GM23248 (cell line): ENCODE measurements at regions not wholly inside any gene's neighbourhood (a gene's known extent, or its start where the extent isn't known, plus 50 kb on each side); places are given as distances from the start of the nearest gene placed in this dataset.
A peak's percentile ranks its signal among the peaks of the same experiment; 100 is the strongest.

Experiments used
- DNase-seq: peaks from one replicate; pipeline ENCODE4 v3.0.0-alpha.2; 2015
- H2AFZ ChIP-seq: fragments of 200-600 bp; sonication (generic); 2 replicates; pipeline ENCODE4 v1.6.1; 2016; ENCODE audit warnings: antibody characterized with exemption
- H3F3A ChIP-seq: fragments of 200-600 bp; sonication (generic); 2 replicates; pipeline ENCODE4 v1.6.1; 2016; ENCODE audit warnings: mild to moderate bottlenecking, antibody characterized with exemption, mixed run types; ENCODE audit not compliant: insufficient read depth
- H3K27ac ChIP-seq: fragments of 200-600 bp; sonication (generic); 2 replicates; pipeline ENCODE4 v1.5.1; 2016; ENCODE audit warnings: mild to moderate bottlenecking
- H3K27me3 ChIP-seq: fragments of 200-600 bp; sonication (generic); replicated peaks from 2 replicates; pipeline ENCODE4 v1.6.1; 2016; ENCODE audit warnings: mild to moderate bottlenecking; ENCODE audit not compliant: insufficient read depth
- H3K36me3 ChIP-seq: fragments of 200-600 bp; sonication (generic); 2 replicates; pipeline ENCODE4 v1.6.1; 2016; ENCODE audit warnings: low read depth, mild to moderate bottlenecking
- H3K4me1 ChIP-seq: fragments of 200-600 bp; sonication (generic); 2 replicates; pipeline ENCODE4 v1.6.1; 2016; ENCODE audit warnings: mild to moderate bottlenecking; ENCODE audit not compliant: insufficient read depth
- H3K4me2 ChIP-seq: fragments of 200-600 bp; sonication (generic); one replicate; pipeline ENCODE4 v1.6.1; 2016; ENCODE audit warnings: mild to moderate bottlenecking; ENCODE audit not compliant: unreplicated experiment
- H3K4me3 ChIP-seq: fragments of 200-600 bp; sonication (generic); 2 replicates; pipeline ENCODE4 v1.5.1; 2016; ENCODE audit warnings: mild to moderate bottlenecking
- H3K79me2 ChIP-seq: fragments of 200-600 bp; sonication (generic); 2 replicates; pipeline ENCODE4 v1.6.1; 2016; ENCODE audit warnings: mild to moderate bottlenecking; ENCODE audit not compliant: insufficient read depth
- H3K9ac ChIP-seq: fragments of 200-600 bp; sonication (generic); 2 replicates; pipeline ENCODE4 v1.6.1; 2016; ENCODE audit warnings: mild to moderate bottlenecking
- H3K9me2 ChIP-seq: fragments of 200-600 bp; sonication (generic); 2 replicates; pipeline ENCODE4 v1.6.1; 2016; ENCODE audit warnings: mixed run types, mild to moderate bottlenecking, moderate library complexity; ENCODE audit not compliant: insufficient read depth
- H3K9me3 ChIP-seq: fragments of 200-600 bp; sonication (generic); one replicate; pipeline ENCODE4 v1.6.1; 2017; ENCODE audit warnings: low read depth
- H4K20me1 ChIP-seq: fragments of 200-600 bp; sonication (generic); 2 replicates; pipeline ENCODE4 v1.6.0; 2016; ENCODE audit not compliant: insufficient read depth
- EZH2 ChIP-seq: fragments of 200-600 bp; sonication (generic); IDR thresholded peaks from 2 replicates; pipeline ENCODE4 v1.6.1; 2018; ENCODE audit warnings: antibody characterized with exemption, mild to moderate bottlenecking; ENCODE audit not compliant: insufficient read depth, poor library complexity, severe bottlenecking
- EZH2phosphoT487 ChIP-seq: fragments of 200-600 bp; sonication (generic); IDR thresholded peaks from 2 replicates; pipeline ENCODE4 v1.6.1; 2018; ENCODE audit warnings: antibody characterized with exemption, moderate library complexity, mild to moderate bottlenecking, low read depth; ENCODE audit not compliant: insufficient read depth
- WGBS, 2 experiments: methylation state at CpG; one replicate each; pipeline ENCODE4 v1.1.6; 2015 to 2017; ENCODE audit warnings: low lambda C conversion rate in 2 of 2, low coverage in 1 of 2; ENCODE audit errors: missing lambda C conversion rate in 2 of 2; 5-methylcytosine and 5-hydroxymethylcytosine counted together
- in situ Hi-C: fragments of 300-500 bp; cut with MboI; formaldehyde crosslinking; loops from 2 replicates; pipeline ENCODE4 v1.15.0; 2020

GRCh38 chr4:111045992-111046391 is 423.1 kb upstream of the PITX2 start:
- Histone ChIP-seq H3K27ac (no peak overlapping the region), H3F3A (no peaks in the 10 kb centered on the region), H3K9ac (no peak overlapping the region), H3K36me3 (no peaks in the 10 kb centered on the region), H2AFZ (no peak overlapping the region), H3K9me2 (no peaks in the 10 kb centered on the region), H3K27me3 (no peaks in the 10 kb centered on the region), H3K4me1 (peaks cover 3% of the 10 kb centered on the region), H3K4me2 (no peak overlapping the region), H3K9me3 (no peaks in the 10 kb centered on the region), H3K4me3 (no peak overlapping the region), H4K20me1 (no peaks in the 10 kb centered on the region), H3K79me2 (no peaks in the 10 kb centered on the region)
- in situ Hi-C loops: no loop called here
- no peak for DNase-seq
- TF ChIP-seq EZH2phosphoT487: no peak
- no peak for TF ChIP-seq EZH2
- WGBS, 2 experiments: 69 to 82% methylated on average over 2 of the region's 2 CpGs

- TF ChIP-seq EZH2phosphoT487: no peak
- TF ChIP-seq EZH2: no peak
- Histone ChIP-seq H3K4me3 (no peak overlapping the region), H4K20me1 (no peaks in the 10 kb centered on the region), H3K27ac (no peak overlapping the region), H3K27me3 (no peaks in the 10 kb centered on the region), H3K79me2 (no peaks in the 10 kb centered on the region), H3K36me3 (no peaks in the 10 kb centered on the region), H3K4me2 (no peak overlapping the region), H3K9ac (no peak overlapping the region), H3K9me2 (no peaks in the 10 kb centered on the region), H3K9me3 (no peaks in the 10 kb centered on the region), H2AFZ (no peak overlapping the region), H3K4me1 (no peaks in the 10 kb centered on the region), H3F3A (no peaks in the 10 kb centered on the region)
- DNase-seq: no peak
- in situ Hi-C loops: no loop called here
- WGBS, 2 experiments: 65 to 68% methylated on average over 2 of the region's 2 CpGs
Observed at GRCh38 chr4:111046811-111047210, 423.9 kb upstream of the PITX2 start.

DNA sequence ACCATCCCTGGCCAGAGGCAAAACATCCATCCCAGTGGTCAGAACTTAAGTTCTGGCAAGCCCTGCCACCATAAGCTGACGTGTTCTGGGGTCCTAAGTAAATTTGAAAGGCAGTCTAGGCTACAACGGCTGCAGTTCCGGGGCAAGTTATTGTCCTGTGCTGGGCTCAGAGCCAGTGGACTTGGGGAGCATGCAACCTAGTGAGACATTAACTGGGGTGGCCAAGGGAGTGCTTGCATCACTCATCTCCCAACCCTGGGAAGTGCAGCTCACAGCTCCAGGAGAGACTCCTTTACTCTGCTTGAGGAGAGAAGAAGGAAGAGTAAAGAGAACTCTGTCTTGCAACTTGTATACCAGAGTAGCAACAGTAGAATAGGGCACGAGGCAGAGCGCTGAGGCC is 425.4 kb upstream of the PITX2 start:
- H3K9me3 ChIP-seq: no peaks in the 10 kb centered on the region
- H3K79me2 ChIP-seq: no peaks in the 10 kb centered on the region
- no peaks in the 10 kb centered on the region for H3K36me3 ChIP-seq
- no peak for DNase-seq
- H3K4me2 ChIP-seq: no peak overlapping the region
- H3K4me1 ChIP-seq: no peaks in the 10 kb centered on the region
- WGBS, 2 experiments: 69% methylated on average over 5 of the region's 5 CpGs
- no peak overlapping the region for H2AFZ ChIP-seq
- no peak overlapping the region for H3K27ac ChIP-seq
- TF ChIP-seq EZH2 (no peak), EZH2phosphoT487 (no peak)
- H3K4me3 ChIP-seq: no peak overlapping the region
- H4K20me1 ChIP-seq: no peaks in the 10 kb centered on the region
- H3K27me3 ChIP-seq: no peaks in the 10 kb centered on the region
- in situ Hi-C loops: no loop called here
- no peaks in the 10 kb centered on the region for H3F3A ChIP-seq
- no peaks in the 10 kb centered on the region for H3K9me2 ChIP-seq
- no peak overlapping the region for H3K9ac ChIP-seq

GRCh38 chr4:111064342-111064993 is 441.6 kb upstream of the PITX2 start:
- H3K4me3 ChIP-seq: no peak overlapping the region
- no peaks in the 10 kb centered on the region for H3K79me2 ChIP-seq
- no peaks in the 10 kb centered on the region for H4K20me1 ChIP-seq
- H3F3A ChIP-seq: peaks cover 54% of the 10 kb centered on the region
- in situ Hi-C loops: no loop called here
- H3K9ac ChIP-seq: peak overlapping the region; percentile 54
- no peaks in the 10 kb centered on the region for H3K27me3 ChIP-seq
- H3K27ac ChIP-seq: peak overlapping the region; percentile 88
- H3K9me2 ChIP-seq: no peaks in the 10 kb centered on the region
- peaks cover 45% of the 10 kb centered on the region for H3K4me1 ChIP-seq
- peak; percentile 98 for DNase-seq
- H3K4me2 ChIP-seq: peak overlapping the region; percentile 52
- no peak for TF ChIP-seq EZH2
- H2AFZ ChIP-seq: peak overlapping the region; percentile 32; the same call in 1 of the 2 replicates
- H3K9me3 ChIP-seq: no peaks in the 10 kb centered on the region
- H3K36me3 ChIP-seq: no peaks in the 10 kb centered on the region
- WGBS, 2 experiments: 2% methylated on average over 4 of the region's 4 CpGs

GRCh38 chr4:111066001-111066400 is 443.1 kb upstream of the PITX2 start:
- no peaks in the 10 kb centered on the region for H3K79me2 ChIP-seq
- DNase-seq: peak; percentile 65
- peak overlapping the region; percentile 88 for H3K27ac ChIP-seq
- H3K4me2 ChIP-seq: peak overlapping the region; percentile 8
- no peak overlapping the region for H2AFZ ChIP-seq
- in situ Hi-C loops: no loop called here
- H3K9ac ChIP-seq: no peak overlapping the region
- H3K27me3 ChIP-seq: no peaks in the 10 kb centered on the region
- peaks cover 54% of the 10 kb centered on the region for H3F3A ChIP-seq
- H4K20me1 ChIP-seq: no peaks in the 10 kb centered on the region
- H3K9me3 ChIP-seq: no peaks in the 10 kb centered on the region
- H3K4me1 ChIP-seq: peaks cover 45% of the 10 kb centered on the region
- 11 to 19% methylated on average over 2 of the region's 2 CpGs for WGBS, 2 experiments
- H3K4me3 ChIP-seq: no peak overlapping the region
- no peaks in the 10 kb centered on the region for H3K36me3 ChIP-seq
- TF ChIP-seq EZH2phosphoT487 (no peak), EZH2 (no peak)
- no peaks in the 10 kb centered on the region for H3K9me2 ChIP-seq
